ENCODE measurements at regions not wholly inside any gene's neighbourhood (a gene's known extent, or its start where the extent isn't known, plus 50 kb on each side); places are given as distances from the start of the nearest gene placed in this dataset.

- TF ChIP-seq, protein P1, sequence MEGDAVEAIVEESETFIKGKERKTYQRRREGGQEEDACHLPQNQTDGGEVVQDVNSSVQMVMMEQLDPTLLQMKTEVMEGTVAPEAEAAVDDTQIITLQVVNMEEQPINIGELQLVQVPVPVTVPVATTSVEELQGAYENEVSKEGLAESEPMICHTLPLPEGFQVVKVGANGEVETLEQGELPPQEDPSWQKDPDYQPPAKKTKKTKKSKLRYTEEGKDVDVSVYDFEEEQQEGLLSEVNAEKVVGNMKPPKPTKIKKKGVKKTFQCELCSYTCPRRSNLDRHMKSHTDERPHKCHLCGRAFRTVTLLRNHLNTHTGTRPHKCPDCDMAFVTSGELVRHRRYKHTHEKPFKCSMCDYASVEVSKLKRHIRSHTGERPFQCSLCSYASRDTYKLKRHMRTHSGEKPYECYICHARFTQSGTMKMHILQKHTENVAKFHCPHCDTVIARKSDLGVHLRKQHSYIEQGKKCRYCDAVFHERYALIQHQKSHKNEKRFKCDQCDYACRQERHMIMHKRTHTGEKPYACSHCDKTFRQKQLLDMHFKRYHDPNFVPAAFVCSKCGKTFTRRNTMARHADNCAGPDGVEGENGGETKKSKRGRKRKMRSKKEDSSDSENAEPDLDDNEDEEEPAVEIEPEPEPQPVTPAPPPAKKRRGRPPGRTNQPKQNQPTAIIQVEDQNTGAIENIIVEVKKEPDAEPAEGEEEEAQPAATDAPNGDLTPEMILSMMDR (conservative IDR thresholded peaks at IDR 0.05): no peak
- no peak overlapping the region for H3K27ac ChIP-seq
These were observed 138.6 kb upstream of the SPEF2 start for GRCh38 chr5:35478856-35479682.

GRCh38 chr5:35477911-35478310 is 139.8 kb upstream of the SPEF2 start:
- TF ChIP-seq, protein P1 (conservative IDR thresholded peaks at IDR 0.05): no peak
- no peak overlapping the region for H3K27ac ChIP-seq

DNA sequence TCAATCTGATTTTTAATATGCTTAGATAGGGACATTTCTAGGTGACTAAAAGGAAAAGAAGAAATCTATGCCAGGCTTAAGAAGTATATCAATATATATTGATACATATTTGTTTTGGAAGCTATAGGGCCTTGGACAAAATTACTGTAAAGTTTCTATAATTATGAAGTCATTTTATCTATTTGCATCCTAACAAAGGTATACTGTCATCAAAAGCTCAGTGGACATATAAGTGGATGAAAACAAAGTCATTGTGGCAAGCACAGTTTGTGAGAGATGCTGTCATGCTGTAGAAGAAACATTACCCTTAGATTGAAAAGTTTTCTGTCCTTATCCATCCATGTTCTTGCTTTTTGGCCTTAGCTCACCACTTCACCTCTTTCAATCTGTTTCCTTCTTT is 140.3 kb upstream of the SPEF2 start:
- TF ChIP-seq, protein P1 (conservative IDR thresholded peaks at IDR 0.05): no peak
- H3K27ac ChIP-seq: no peak overlapping the region

- TF ChIP-seq, protein P1 (conservative IDR thresholded peaks at IDR 0.05): no peak
- no peak overlapping the region for H3K27ac ChIP-seq
These were observed 140.9 kb upstream of the SPEF2 start for GRCh38 chr5:35476797-35477196.

GRCh38 chr5:35476036-35476435 is 141.6 kb upstream of the SPEF2 start:
- TF ChIP-seq, protein P1 (conservative IDR thresholded peaks at IDR 0.05): no peak
- H3K27ac ChIP-seq: no peak overlapping the region

DNA sequence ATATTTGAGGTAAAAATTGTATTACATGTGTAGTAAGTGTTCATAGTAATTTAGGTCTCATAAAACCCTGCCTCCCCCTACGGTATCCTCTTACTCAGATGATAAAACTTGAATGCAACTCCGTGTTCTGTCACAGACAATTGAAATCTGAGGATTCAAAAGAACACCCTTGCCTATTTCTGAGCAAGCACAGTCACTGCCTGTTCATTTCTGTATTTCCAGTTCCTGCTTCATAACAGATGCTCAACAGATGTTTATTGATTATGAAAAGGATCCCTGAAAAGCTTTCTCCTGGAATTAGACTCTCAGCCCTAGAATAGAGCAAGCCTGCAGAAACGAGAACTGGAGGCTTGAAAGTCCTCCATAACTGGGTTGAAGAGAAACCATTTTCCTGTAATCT is 144.1 kb upstream of the SPEF2 start:
- TF ChIP-seq, protein P1 (conservative IDR thresholded peaks at IDR 0.05): no peak
- H3K27ac ChIP-seq: no peak overlapping the region

DNA sequence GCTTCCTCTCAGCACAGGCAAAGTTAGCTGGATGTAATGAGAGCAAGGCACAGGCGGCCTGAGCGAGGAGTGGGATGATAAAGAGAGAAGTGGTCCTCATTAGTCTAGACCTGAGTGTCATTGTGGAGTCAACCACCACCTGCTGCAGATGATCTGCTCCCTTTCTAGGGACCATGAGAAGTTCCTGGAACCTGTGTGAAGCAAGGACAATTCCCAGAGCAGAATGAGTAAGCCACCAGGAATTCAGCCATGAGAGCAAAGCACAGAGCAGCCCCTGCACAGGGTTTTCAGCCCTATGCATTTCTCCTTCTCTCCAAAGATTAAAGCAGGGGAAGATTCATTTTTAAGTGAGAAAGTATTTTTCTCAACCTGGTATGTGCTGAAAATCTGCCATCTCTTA is 146.8 kb upstream of the SPEF2 start:
- TF ChIP-seq, protein P1 (conservative IDR thresholded peaks at IDR 0.05): no peak
- H3K27ac ChIP-seq: no peak overlapping the region
